Brain pericyte (primary cell): ENCODE measurements at regions not wholly inside any gene's neighbourhood (a gene's known extent, or its start where the extent isn't known, plus 50 kb on each side); places are given as distances from the start of the nearest gene placed in this dataset.
"Not testable (repeated sequence)": the region's sequence is repeated elsewhere in the genome, so short reads cannot be mapped to it uniquely, and the experiment has no call there.

ENCODE experiments used
- DNase-seq: peaks from one replicate; pipeline ENCODE4 v3.0.0-alpha.2; 2012; ENCODE audit warnings: low read depth, low spot score

- no peak for DNase-seq
Measured at GRCh38 chr9:65420771-65421170, 135.8 kb upstream of the FOXD4L5 start.

- DNase-seq = not testable (repeated sequence)
Measured at GRCh38 chr9:65418966-65419365, 134.0 kb upstream of the FOXD4L5 start.

- not testable (repeated sequence) for DNase-seq
Measured at GRCh38 chr9:65416948-65417347, 131.9 kb upstream of the FOXD4L5 start.

- not testable (repeated sequence) for DNase-seq
Measured at GRCh38 chr9:65414249-65414648, 129.2 kb upstream of the FOXD4L5 start.

- DNase-seq = not testable (repeated sequence)
Measured at GRCh38 chr9:65413371-65413770, 128.4 kb upstream of the FOXD4L5 start.

- no peak for DNase-seq
Measured at GRCh38 chr9:65411901-65412300, 126.9 kb upstream of the FOXD4L5 start.

GRCh38 chr9:65411336-65411735 is 126.3 kb upstream of the FOXD4L5 start:
- no peak for DNase-seq

- no peak for DNase-seq
Measured at GRCh38 chr9:65410926-65411325, 125.9 kb upstream of the FOXD4L5 start.

GRCh38 chr9:65409471-65409980 is 124.5 kb upstream of the FOXD4L5 start:
- DNase-seq = no peak

- not testable (repeated sequence) for DNase-seq
Measured at GRCh38 chr9:65408806-65409205, 123.8 kb upstream of the FOXD4L5 start.

- DNase-seq = not testable (repeated sequence)
Measured at GRCh38 chr9:65406625-65407024, 121.6 kb upstream of the FOXD4L5 start.

GRCh38 chr9:65405766-65406165 is 120.8 kb upstream of the FOXD4L5 start:
- DNase-seq = not testable (repeated sequence)

- no peak for DNase-seq
Measured at GRCh38 chr9:65405253-65405652, 120.2 kb upstream of the FOXD4L5 start.

- DNase-seq = no peak
Measured at GRCh38 chr9:65404232-65405006, 119.4 kb upstream of the FOXD4L5 start.

GRCh38 chr9:65403721-65404120 is 118.7 kb upstream of the FOXD4L5 start:
- no peak for DNase-seq

- not testable (repeated sequence) for DNase-seq
Measured at GRCh38 chr9:65403072-65403471, 118.1 kb upstream of the FOXD4L5 start.

- DNase-seq = not testable (repeated sequence)
Measured at GRCh38 chr9:65402206-65402870, 117.3 kb upstream of the FOXD4L5 start.

- DNase-seq = not testable (repeated sequence)
Measured at GRCh38 chr9:65401456-65402045, 116.5 kb upstream of the FOXD4L5 start.

GRCh38 chr9:65400886-65401285 is 115.9 kb upstream of the FOXD4L5 start:
- DNase-seq = no peak

- not testable (repeated sequence) for DNase-seq
Measured at GRCh38 chr9:65397763-65398719, 113.0 kb upstream of the FOXD4L5 start.

- not testable (repeated sequence) for DNase-seq
Measured at GRCh38 chr9:65397226-65397625, 112.2 kb upstream of the FOXD4L5 start.
